ENCODE measurements at regions not wholly inside any gene's neighbourhood (a gene's known extent, or its start where the extent isn't known, plus 50 kb on each side); places are given as distances from the start of the nearest gene placed in this dataset.

- Histone ChIP-seq H3K27ac (ENCODE audit: extremely low read depth, low read depth, low read length) (no peak overlapping the region), H3K4me1 (ENCODE audit: control insufficient read depth, insufficient read depth, low read length) (no peaks in the 10 kb centered on the region), H3K36me3 (ENCODE audit: control insufficient read depth in 2 of 2, insufficient read depth in 1 of 2, low read length in 2 of 2) (no peaks in the 10 kb centered on the region), H3K9me3 (ENCODE audit: control insufficient read depth, insufficient read depth, low read depth, low read length) (no peaks in the 10 kb centered on the region), H3K4me3 (ENCODE audit: low read depth, low read length) (no peak overlapping the region)
- no peak for TF ChIP-seq HOXD13 (CRISPR knock-in tag; IDR thresholded peaks at IDR 0.05; ENCODE audit: borderline replicate concordance)
- TF ChIP-seq ZNF830 (tag by site-specific recombination; IDR thresholded peaks at IDR 0.05; ENCODE audit: low read depth), result no peak
- no peak for TF ChIP-seq ZNF624 (tag by site-specific recombination; IDR thresholded peaks at IDR 0.05)
- no peak for TF ChIP-seq ZNF175 (tag by site-specific recombination; IDR thresholded peaks at IDR 0.05)
- no peak for TF ChIP-seq KLF10 (tag by site-specific recombination; IDR thresholded peaks at IDR 0.05)
- no peak for TF ChIP-seq ZNF701 (tag by site-specific recombination; IDR thresholded peaks at IDR 0.05)
- TF ChIP-seq BCL6B (tag by site-specific recombination; IDR thresholded peaks at IDR 0.05), result no peak
- TF ChIP-seq ZNF274 (IDR thresholded peaks at IDR 0.05; ENCODE audit: low read length), result no peak
- TF ChIP-seq ZNF274 (tag by site-specific recombination; IDR thresholded peaks at IDR 0.05; ENCODE audit: borderline replicate concordance), result no peak
- no peak for TF ChIP-seq AEBP2 (tag by site-specific recombination; IDR thresholded peaks at IDR 0.05; ENCODE audit: borderline replicate concordance)
- no peak for TF ChIP-seq SETDB1 (IDR thresholded peaks at IDR 0.05; ENCODE audit: insufficient read length, low read length)
- TF ChIP-seq ZNF518A (tag by site-specific recombination; conservative IDR thresholded peaks at IDR 0.05; ENCODE audit: low read depth), result no peak
- TF ChIP-seq ZNF221 (tag by site-specific recombination; IDR thresholded peaks at IDR 0.05; ENCODE audit: borderline replicate concordance), result no peak
- TF ChIP-seq ZNF473 (tag by site-specific recombination; IDR thresholded peaks at IDR 0.05), result no peak
- TF ChIP-seq PATZ1 (tag by site-specific recombination; IDR thresholded peaks at IDR 0.05), result no peak
- TF ChIP-seq ZNF639 (tag by site-specific recombination; IDR thresholded peaks at IDR 0.05), result no peak
- no peak for TF ChIP-seq OSR2 (tag by site-specific recombination; IDR thresholded peaks at IDR 0.05)
- no peak for TF ChIP-seq MEIS1 (CRISPR knock-in tag; IDR thresholded peaks at IDR 0.05; ENCODE audit: borderline replicate concordance)
- TF ChIP-seq ZNF76 (tag by site-specific recombination; IDR thresholded peaks at IDR 0.05; ENCODE audit: borderline replicate concordance, low read depth), result no peak
- TF ChIP-seq ZNF146 (tag by site-specific recombination; IDR thresholded peaks at IDR 0.05), result no peak
- no peak for TF ChIP-seq ZNF37A (tag by site-specific recombination; IDR thresholded peaks at IDR 0.05)
- ChIA-PET CTCF (no interaction called here), POLR2A (no interaction called here)
These were observed 50.2 kb upstream of the XPA start for GRCh38 chr9:97747201-97747965.
